MCF 10A (cell line): ENCODE measurements at regions not wholly inside any gene's neighbourhood (a gene's known extent, or its start where the extent isn't known, plus 50 kb on each side); places are given as distances from the start of the nearest gene placed in this dataset.

Experiments used
- BruUV-seq: library from RNA; stranded (reverse); fragments of 400-500 nt; replicated peaks from 2 replicates; lab custom pipeline; 2021; lab: Mats Ljungman, UMichigan
- CTCF ChIA-PET: fragments of 300-600 bp; sonication (Branson Sonifier 250); formaldehyde crosslinking; extraction: SDS; loops from one replicate; lab custom pipeline; 2021; ENCODE audit warnings: antibody characterized with exemption, inconsistent platforms; lab: Yijun Ruan, JAX
- POLR2A ChIA-PET: fragments of 300-600, 350-650 bp; sonication (Branson Sonifier 250); formaldehyde crosslinking; extraction: SDS; loops from one replicate; lab custom pipeline; 2020; ENCODE audit warnings: antibody characterized with exemption, inconsistent platforms; lab: Yijun Ruan, JAX
- DNase-seq: peaks from one replicate; pipeline ENCODE4 v3.0.0-alpha.2; 2018; ENCODE audit not compliant: unreplicated experiment
- H3K27ac Mint-ChIP-seq: one replicate; pipeline ENCODE4 v1.8.0; 2022; ENCODE audit warnings: mild to moderate bottlenecking, low read depth, mixed read lengths; ENCODE audit not compliant: unreplicated experiment
- H3K27me3 Mint-ChIP-seq: one replicate; pipeline ENCODE4 v1.8.0; 2022; ENCODE audit warnings: mixed read lengths; ENCODE audit not compliant: insufficient read depth, unreplicated experiment
- H3K36me3 Mint-ChIP-seq: one replicate; pipeline ENCODE4 v1.8.0; 2022; ENCODE audit warnings: mild to moderate bottlenecking, moderate library complexity, mixed read lengths; ENCODE audit not compliant: insufficient read depth, unreplicated experiment
- H3K4me1 Mint-ChIP-seq: one replicate; pipeline ENCODE4 v1.8.0; 2022; ENCODE audit warnings: mixed read lengths; ENCODE audit not compliant: insufficient read depth, unreplicated experiment
- H3K4me3 Mint-ChIP-seq: one replicate; pipeline ENCODE4 v1.8.0; 2022; ENCODE audit warnings: mild to moderate bottlenecking, moderate library complexity, mixed read lengths; ENCODE audit not compliant: unreplicated experiment
- H3K9me3 Mint-ChIP-seq: one replicate; pipeline ENCODE4 v1.8.0; 2022; ENCODE audit warnings: mixed read lengths; ENCODE audit not compliant: unreplicated experiment
- intact Hi-C: fragments of 100-400 bp; cut with micrococcal nuclease; formaldehyde crosslinking; loops from 2 replicates; pipeline ENCODE4 v1.14.1; 2022
- TF ChIP-seq, protein P1 (sequence below): fragments of 200-600 bp; IDR thresholded peaks from one replicate; pipeline ENCODE4 v1.8.0; 2022; ENCODE audit warnings: antibody characterized with exemption, mild to moderate bottlenecking; ENCODE audit not compliant: unreplicated experiment

DNA sequence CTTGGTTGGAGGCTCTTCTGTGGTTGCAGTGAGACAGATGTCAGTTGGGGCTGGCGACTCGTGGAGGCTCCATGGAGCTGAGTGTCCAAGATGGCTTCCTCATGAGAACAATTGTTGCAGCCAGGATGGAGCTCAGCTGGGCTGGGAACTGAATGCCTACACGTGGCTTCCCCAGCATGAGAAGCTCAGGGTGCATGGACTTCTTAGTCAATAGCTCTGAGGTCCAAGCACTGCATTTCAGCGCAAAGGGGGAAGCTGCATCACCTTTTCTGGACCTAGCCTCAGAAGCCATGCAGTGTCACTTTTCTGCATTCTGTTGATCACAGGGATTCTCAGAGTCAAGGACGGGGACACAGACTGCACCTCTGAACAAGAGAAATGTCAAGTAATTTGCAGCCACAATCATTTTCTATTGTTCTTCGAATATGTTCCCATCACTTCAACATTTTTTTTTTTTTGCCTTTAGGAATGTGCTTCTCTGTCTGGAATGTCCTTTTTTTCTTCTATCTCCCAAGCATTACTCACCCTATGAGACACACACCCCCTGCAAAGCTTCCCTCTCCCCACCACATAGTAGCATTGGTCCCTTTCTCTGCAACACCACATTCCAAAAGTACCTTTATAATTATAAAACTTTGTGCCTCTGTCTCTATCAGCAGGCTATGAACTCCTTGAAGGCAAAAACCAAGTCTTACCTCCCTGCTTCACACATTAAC lies 57.5 kb upstream of the STK32A start:
- POLR2A ChIA-PET: interaction anchor here (0.6 kb wide), 1 partner anchor 632 kb away, joined by 3 read pairs; no protein-coding TSS in a partner anchor

DNA sequence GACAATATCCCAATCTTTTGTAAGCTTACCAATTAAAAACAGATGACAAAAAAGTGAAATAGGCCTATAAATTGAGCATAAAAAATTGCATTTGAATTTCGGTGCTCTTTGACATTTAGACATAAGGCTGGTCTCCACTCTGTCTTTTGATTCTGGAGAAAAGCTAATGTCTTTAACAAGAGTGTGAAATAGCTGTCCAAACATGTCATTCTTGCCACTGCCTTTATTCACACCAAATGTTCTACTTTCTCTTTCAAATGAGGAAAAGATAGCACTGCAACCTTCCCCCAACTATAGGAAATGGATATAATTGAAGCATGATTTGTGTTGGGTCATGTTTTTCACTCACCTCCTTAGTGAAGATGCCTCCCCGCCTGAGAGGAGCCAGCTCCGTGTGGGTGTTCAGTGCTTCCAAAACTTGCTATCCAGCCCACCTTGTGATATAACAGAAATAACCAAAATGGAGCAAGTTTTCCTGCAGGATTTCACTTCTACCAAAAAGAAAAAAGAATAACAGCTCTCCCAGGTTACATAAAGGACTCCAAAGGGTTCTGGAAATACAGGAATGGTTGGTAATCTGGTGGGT lies 55.2 kb upstream of the STK32A start:
- ChIA-PET CTCF (interaction anchor here (0.6 to 9.6 kb wide), 9 partner anchors 9 to 648 kb away, joined by 3 to 100 read pairs (median 4); no protein-coding TSS in a partner anchor), POLR2A (interaction anchor here (0.6 to 0.8 kb wide), 2 partner anchors 171 to 190 kb away, joined by 3 to 4 read pairs; no protein-coding TSS in a partner anchor)
- TF ChIP-seq, protein P1, sequence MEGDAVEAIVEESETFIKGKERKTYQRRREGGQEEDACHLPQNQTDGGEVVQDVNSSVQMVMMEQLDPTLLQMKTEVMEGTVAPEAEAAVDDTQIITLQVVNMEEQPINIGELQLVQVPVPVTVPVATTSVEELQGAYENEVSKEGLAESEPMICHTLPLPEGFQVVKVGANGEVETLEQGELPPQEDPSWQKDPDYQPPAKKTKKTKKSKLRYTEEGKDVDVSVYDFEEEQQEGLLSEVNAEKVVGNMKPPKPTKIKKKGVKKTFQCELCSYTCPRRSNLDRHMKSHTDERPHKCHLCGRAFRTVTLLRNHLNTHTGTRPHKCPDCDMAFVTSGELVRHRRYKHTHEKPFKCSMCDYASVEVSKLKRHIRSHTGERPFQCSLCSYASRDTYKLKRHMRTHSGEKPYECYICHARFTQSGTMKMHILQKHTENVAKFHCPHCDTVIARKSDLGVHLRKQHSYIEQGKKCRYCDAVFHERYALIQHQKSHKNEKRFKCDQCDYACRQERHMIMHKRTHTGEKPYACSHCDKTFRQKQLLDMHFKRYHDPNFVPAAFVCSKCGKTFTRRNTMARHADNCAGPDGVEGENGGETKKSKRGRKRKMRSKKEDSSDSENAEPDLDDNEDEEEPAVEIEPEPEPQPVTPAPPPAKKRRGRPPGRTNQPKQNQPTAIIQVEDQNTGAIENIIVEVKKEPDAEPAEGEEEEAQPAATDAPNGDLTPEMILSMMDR: no peak
- H3K4me1 Mint-ChIP-seq: no peaks in the 10 kb centered on the region
- no peaks in the 10 kb centered on the region for H3K36me3 Mint-ChIP-seq
- DNase-seq: no peak
- no peak overlapping the region for H3K4me3 Mint-ChIP-seq
- no TSS peak for BruUV-seq
- intact Hi-C loops: no loop called here
- H3K27ac Mint-ChIP-seq: no peak overlapping the region
- H3K9me3 Mint-ChIP-seq: no peaks in the 10 kb centered on the region
- H3K27me3 Mint-ChIP-seq: peaks cover 5% of the 10 kb centered on the region

More for the DNA sequence above, 57.5 kb upstream of the STK32A start:
- Mint-ChIP-seq H3K27ac (no peak overlapping the region), H3K9me3 (no peaks in the 10 kb centered on the region), H3K4me1 (no peaks in the 10 kb centered on the region), H3K36me3 (no peaks in the 10 kb centered on the region), H3K27me3 (peaks cover 9% of the 10 kb centered on the region), H3K4me3 (no peak overlapping the region)
- no peak for DNase-seq
- TF ChIP-seq, protein P1: no peak
- CTCF ChIA-PET: interaction anchor here (0.6 to 9.6 kb wide), 6 partner anchors 11 to 636 kb away, joined by 3 to 100 read pairs (median 5); no protein-coding TSS in a partner anchor
- intact Hi-C loops: no loop called here
- no TSS peak for BruUV-seq

DNA sequence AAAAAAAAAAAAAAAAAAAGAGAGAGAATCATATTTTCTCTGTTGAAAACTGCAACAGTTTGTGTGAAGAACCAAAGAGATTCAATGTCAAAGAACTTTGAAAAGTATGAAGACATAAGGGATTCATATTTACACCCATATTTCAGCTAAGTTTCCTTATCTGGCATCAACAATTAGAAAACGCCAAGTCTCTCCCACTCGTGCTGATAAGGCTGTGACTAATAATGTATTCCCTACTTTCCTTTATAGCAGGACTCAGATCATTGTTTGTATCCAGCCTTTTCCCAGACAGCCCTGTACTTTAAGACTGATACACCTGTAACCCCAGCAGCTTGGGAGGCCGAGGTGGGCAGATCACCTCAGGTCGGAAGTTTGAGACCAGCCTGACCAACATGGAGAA lies 54.1 kb upstream of the STK32A start:
- POLR2A ChIA-PET: no interaction called here

More for the DNA sequence above, 54.1 kb upstream of the STK32A start:
- Mint-ChIP-seq H3K36me3 (no peaks in the 10 kb centered on the region), H3K4me1 (no peaks in the 10 kb centered on the region), H3K4me3 (no peak overlapping the region), H3K27me3 (no peaks in the 10 kb centered on the region), H3K27ac (no peak overlapping the region), H3K9me3 (peaks cover 5% of the 10 kb centered on the region)
- DNase-seq: no peak
- intact Hi-C loops: no loop called here
- CTCF ChIA-PET: interaction anchor here (0.6 to 9.6 kb wide), 10 partner anchors 8 to 1487 kb away, joined by 3 to 100 read pairs (median 4); no protein-coding TSS in a partner anchor
- TF ChIP-seq, protein P1: no peak
- BruUV-seq: no TSS peak
